GM19455 (cell line): ENCODE measurements at regions not wholly inside any gene's neighbourhood (a gene's known extent, or its start where the extent isn't known, plus 50 kb on each side); places are given as distances from the start of the nearest gene placed in this dataset.

Experiments
- ATAC-seq: cut with Tn5 transposase; IDR thresholded peaks from one replicate; pipeline ENCODE4 v1.9.1; 2021; ENCODE audit not compliant: unreplicated experiment

DNA sequence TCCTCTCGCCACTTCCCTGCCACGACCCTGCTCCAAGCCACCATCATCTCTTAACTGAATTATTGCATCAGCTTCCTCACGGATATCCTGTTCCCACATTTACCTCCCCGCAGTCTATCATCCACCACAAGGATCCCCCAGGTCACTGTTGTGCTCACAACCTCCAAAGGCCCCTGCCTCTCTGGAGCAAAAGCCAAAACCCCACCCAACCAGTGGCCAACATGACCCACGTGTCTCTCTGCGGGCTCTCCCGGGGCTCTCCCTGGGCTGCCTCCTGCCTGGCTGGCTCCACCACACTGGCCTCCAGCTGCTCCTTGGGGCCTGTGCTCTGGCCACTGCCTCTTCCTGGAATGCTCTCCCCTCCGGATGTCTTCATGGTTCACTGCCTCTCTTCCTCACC is 809.3 kb downstream of the UQCRFS1 start:
- ATAC-seq, result no peak

- ATAC-seq, result no peak
Measured at GRCh38 chr19:28402701-28403290, 810.2 kb downstream of the UQCRFS1 start.

DNA sequence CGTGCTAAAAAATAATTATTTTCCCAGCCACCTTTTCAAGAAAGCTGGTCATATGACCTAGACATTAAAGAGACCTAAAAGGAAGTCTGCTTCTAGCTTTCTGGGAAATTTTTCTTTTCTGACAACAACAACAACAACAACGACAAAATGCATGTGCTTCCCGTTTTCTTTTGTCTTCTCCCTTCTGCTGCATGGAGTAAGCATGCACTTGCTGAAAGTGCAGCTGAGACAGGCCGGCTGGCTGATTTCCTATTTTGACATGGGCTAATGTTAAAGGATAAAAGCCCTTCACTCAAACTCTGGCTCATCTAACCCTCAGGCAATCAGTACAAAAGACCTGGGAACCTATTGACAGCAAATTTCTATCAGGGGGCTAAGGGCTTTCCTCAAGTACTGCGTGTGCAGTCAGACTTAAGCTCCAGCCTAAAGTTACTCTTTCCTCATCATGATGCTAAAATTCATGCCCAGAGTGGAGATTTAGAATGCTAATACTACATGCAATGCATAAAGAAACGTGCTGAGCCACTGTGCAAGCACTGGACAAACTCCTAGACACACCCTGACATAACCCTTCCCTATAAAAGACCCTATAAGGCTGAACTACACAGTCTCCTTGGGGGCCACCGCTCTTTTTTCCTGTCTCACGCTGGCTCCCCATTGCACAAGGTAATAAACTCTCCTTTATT is 811.1 kb downstream of the UQCRFS1 start:
- no peak for ATAC-seq

GRCh38 chr19:28400953-28401671 is 811.8 kb downstream of the UQCRFS1 start:
- no peak for ATAC-seq

GRCh38 chr19:28399187-28399586 is 813.8 kb downstream of the UQCRFS1 start:
- ATAC-seq, result no peak

- ATAC-seq, result no peak
Measured at GRCh38 chr19:28397800-28398199, 815.2 kb downstream of the UQCRFS1 start.

DNA sequence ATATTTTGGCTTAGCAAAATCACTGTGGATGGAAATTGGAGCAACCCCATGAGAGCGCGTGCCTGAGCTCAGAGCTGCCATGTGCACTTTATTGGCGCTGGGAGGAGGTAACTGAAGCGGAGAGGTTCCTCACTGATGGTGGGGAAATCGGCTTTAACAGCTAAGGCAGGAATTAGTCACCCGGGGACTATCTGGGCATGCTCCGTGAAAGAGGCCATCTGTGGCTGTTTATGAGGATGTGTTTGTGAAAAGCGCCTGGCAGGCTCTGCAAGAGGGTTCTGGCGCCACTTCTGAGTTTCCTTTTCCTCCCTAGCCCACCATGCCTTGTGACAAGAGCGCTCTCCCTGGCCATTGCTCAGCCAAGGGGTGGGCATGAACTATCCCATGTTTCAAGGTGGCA is 815.6 kb downstream of the UQCRFS1 start:
- ATAC-seq, result no peak

- no peak for ATAC-seq
Measured at GRCh38 chr19:28396287-28396831, 816.6 kb downstream of the UQCRFS1 start.

DNA sequence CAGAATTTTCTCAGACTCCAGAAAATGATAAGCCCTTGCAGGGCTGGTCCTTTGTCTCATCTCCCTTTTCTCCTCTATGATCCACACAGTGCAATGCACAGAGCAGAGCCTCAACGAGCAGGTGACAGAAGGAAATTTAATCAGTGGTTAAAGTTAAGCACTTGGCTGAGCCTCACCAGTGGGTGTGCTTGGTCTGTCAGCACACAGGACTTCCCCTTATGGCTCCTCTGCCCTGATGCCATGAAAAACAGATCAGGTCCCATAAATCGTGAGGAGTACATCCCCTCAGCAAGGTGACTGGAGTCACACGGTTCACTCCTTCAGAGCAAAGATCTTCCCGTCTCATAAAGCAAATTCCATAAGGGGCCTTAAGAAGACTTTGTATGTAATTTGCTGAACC is 818.2 kb downstream of the UQCRFS1 start:
- ATAC-seq, result no peak

GRCh38 chr19:28393574-28394336 is 819.2 kb downstream of the UQCRFS1 start:
- ATAC-seq, result no peak

DNA sequence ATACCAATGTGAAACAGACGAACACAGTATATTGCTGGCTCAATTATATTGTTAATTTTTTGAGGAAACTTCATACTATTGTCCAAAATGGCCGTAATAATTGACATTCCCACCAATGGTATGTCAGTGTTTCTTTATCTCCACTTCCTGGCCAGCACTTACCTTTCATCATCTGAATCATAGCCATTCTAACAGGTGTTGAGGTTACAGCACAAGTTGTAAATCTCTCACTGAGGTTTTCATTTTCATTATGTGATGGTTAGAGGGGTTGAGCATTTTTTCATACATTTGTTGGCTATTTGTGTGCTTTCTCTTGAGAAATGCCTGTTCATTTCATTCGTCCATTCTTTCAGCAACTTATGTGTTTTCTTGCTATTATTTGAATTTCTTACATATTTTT is 824.0 kb downstream of the UQCRFS1 start:
- ATAC-seq, result no peak

DNA sequence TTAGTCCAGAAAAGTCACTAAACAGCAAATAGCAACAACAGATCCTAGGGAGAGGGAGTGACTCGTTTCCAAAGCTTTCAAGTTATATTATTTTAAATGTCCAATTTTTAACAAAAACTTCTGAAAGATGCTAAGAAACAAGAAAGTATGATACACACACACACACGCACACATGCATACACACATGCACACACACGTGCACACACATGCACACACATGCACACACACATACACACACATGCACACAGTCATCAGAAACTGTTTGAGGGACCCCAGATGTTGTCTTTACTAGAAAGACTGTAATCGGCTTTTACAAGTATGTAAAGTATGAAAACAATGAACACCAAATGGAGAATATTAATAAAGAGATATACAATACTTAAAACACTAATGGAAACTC is 825.4 kb downstream of the UQCRFS1 start:
- ATAC-seq, result no peak

DNA sequence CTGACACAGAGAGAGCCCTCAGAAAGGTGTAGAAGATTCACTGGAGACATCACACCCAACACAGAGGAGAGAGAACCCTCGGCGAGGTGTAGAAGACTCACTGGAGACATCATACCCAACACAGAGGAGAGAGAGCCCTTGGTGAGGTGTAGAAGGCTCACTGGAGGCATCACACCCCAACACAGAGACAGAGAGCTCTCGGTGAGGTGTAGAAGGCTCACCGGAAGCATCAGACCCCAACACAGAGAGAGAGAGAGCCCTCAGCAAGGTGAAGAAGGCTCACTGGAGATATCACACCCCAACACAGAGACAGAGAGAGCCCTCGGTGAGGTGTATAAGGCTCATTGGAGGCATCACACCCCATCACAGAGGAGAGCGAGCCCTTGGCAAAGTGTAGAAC is 826.5 kb downstream of the UQCRFS1 start:
- no peak for ATAC-seq

GRCh38 chr19:28386066-28386465 is 826.9 kb downstream of the UQCRFS1 start:
- no peak for ATAC-seq

DNA sequence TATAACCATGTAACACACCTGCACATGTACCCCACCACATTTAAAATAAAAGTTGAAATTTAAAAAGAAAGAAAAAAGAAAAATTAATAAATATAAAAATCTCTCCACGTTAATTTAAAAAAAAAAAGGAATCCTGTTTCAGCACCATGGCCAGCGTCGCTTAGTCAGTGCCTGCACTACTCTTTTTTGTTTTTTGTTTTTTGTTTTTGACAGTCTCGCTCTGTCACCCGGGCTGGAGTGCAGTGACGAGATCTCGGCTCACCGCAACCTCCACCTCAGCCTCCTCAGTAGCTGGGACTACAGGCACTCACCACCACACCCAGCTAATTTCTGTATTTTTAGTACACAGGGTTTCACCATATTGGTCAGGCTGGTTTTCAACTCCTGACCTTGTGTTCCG is 835.9 kb downstream of the UQCRFS1 start:
- ATAC-seq, result no peak

GRCh38 chr19:28374971-28375370 is 838.0 kb downstream of the UQCRFS1 start:
- no peak for ATAC-seq

DNA sequence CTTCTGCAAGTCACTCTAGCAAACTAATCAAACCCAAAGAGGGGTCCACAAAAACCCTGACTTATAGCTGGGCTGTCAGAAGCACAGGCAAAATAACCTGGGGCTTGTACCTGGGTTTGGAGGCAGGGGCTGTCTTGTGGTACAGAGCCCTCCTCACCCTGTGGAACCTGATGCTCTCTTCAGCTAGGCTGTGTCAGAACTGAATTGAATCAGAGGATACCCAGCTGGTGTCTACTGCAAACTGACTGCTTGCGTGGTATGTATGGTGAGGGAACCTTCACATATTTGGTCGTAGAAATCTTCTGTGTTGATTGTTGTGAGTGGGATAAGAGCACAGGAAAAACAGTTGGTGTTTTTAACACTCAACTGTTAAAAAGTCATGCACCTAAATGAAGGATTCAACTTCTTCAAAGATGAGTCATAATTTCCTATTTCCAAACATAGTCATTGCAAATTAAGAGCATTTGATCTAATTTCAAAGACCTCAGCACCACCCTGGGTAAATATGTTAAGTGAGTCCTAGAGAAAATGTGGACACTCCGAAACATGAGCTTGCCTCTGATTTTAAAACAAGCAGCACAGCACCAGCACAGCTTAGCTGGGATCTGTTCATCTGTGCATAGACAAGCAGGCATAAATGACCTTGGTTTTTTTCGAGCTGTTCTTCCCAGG is 840.2 kb downstream of the UQCRFS1 start:
- ATAC-seq, result no peak

DNA sequence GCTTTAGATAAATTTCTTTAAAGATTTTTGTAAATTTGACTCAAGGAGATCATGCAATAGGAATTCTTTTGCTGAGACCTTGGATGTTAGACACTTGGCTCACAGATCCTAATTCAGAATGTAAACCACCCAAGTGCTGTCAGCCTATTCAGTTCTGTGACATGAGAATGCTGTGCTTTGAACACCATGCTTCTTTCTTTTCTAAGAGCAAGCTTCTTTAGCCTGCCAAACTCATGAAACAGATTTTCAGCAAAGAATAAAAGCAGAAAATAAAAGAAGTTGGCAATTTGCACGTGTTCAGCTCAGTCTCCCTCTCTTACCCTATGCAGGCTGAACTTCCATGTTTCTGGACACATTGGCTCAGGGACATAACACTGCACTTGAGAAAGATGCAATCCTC is 845.8 kb downstream of the UQCRFS1 start:
- ATAC-seq, result no peak

DNA sequence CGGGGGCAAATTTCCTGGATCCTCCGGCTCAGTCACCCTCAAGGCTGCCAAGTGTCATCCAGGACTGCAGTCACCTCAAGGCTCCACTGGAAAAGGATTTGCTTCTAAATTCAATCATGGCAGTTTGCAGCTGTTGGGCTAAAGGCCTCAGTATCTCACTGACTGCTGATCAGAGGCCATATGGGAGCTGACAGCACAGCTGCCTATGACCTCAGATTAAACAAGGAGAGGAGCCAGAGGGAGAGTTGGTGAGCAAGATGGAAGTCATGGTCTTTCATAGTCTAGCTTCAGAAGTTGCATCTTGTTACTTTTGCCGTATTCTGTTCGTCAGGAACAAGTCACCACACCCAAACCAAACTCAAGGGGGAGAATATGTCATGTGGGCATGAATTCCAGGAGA is 849.7 kb downstream of the UQCRFS1 start:
- no peak for ATAC-seq

DNA sequence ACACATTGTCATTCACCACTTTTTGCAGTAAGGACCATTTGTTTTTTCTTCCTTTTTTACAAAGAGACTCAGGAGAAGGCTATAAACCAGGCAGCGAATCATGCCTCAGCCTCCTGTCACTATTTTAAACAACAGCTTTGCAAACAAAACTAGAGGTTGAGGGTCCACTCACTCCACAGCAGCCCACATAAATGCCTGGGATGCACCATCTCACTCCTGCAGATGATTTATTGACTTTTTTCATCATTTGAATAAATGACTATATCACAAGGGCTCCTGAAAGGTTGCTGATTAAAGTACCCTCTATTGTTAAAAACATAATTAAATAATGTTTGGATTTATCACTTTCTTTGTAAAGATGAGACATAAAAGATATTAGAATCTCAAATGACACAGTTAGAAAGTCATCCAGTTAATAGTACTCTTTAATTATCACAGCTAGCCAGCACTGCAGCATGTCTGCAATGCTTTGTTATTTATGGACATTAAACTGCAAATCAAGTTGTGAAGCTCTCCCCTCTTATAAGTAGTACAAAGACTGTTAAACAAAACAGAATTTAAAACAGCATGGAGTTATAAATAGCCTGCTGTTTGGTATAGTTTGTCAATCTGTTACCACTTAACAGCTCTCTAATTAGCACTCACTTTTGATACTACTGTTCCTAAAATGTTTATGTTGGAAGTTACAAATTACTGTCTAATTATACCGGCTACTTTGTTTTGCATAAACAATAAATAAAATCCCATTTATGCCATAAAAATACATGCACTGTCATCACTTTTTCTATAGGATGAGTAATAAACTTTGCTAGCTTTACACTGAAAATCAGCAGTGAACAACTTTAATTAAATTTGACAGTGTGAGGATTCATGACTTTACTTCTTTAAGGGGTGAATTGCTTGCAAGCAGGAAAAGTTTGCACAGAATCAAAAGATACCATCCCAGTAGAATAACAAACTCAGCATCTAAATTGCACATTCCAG is 853.2 kb downstream of the UQCRFS1 start:
- ATAC-seq, result no peak
